ENCODE measurements at regions not wholly inside any gene's neighbourhood (a gene's known extent, or its start where the extent isn't known, plus 50 kb on each side); places are given as distances from the start of the nearest gene placed in this dataset.
"Not testable (repeated sequence)": the region's sequence is repeated elsewhere in the genome, so short reads cannot be mapped to it uniquely, and the experiment has no call there.

GRCh38 chr21:6466081-6466698 lies 4055.2 kb upstream of the TPTE start:
- TF ChIP-seq EZH2 (IDR thresholded peaks at IDR 0.05); POLR2AphosphoS5 (IDR thresholded peaks at IDR 0.05; ENCODE audit: borderline replicate concordance, low read depth, low read length); FOXP2 (optimal IDR thresholded peaks at IDR 0.05; ENCODE audit: control extremely low read depth, extremely low read length, insufficient read depth): not testable (repeated sequence)

All from SK-N-MC (cell line).